ENCODE measurements at regions not wholly inside any gene's neighbourhood (a gene's known extent, or its start where the extent isn't known, plus 50 kb on each side); places are given as distances from the start of the nearest gene placed in this dataset.

DNA sequence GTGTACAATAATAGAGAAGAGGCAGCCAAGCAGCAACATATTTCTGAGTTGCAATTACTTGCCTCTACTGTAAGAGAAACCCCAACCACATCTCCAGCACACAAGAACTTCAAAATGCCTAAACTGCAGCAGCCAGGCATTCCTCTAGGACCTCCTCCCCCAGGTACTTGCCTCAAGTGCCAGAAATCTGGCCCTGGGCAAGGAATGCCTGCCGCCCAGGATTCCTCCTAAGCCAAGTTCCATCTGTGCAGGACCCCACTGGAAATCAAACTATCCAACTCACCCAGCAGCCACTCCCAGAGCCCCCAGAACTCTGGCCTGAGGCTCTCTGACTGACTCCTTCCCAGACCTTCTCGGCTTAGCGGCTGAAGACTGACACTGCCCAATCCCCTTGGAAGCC, 336.8 kb upstream of the RGMB start:
- no peaks in the 10 kb centered on the region for H3K27me3 ChIP-seq (replicated peaks; ENCODE audit: insufficient read depth)
- TF ChIP-seq, protein P1, sequence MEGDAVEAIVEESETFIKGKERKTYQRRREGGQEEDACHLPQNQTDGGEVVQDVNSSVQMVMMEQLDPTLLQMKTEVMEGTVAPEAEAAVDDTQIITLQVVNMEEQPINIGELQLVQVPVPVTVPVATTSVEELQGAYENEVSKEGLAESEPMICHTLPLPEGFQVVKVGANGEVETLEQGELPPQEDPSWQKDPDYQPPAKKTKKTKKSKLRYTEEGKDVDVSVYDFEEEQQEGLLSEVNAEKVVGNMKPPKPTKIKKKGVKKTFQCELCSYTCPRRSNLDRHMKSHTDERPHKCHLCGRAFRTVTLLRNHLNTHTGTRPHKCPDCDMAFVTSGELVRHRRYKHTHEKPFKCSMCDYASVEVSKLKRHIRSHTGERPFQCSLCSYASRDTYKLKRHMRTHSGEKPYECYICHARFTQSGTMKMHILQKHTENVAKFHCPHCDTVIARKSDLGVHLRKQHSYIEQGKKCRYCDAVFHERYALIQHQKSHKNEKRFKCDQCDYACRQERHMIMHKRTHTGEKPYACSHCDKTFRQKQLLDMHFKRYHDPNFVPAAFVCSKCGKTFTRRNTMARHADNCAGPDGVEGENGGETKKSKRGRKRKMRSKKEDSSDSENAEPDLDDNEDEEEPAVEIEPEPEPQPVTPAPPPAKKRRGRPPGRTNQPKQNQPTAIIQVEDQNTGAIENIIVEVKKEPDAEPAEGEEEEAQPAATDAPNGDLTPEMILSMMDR (IDR thresholded peaks at IDR 0.05): no peak
- DNase-seq (ENCODE audit: low spot score) (no peak), ATAC-seq (ENCODE audit: insufficient number of reproducible peaks, low FRiP score, low read depth) (no peak)
- H3K27ac ChIP-seq: no peak overlapping the region
- no peak overlapping the region for H3K4me3 ChIP-seq
- H3K36me3 ChIP-seq: no peaks in the 10 kb centered on the region
- H3K4me1 ChIP-seq (ENCODE audit: control insufficient read depth in 1 of 2, low read depth in 2 of 2): no peaks in the 10 kb centered on the region
- H3K9me3 ChIP-seq: no peaks in the 10 kb centered on the region

GRCh38 chr5:98442448-98442847, 331.0 kb upstream of the RGMB start:
- no peak for ATAC-seq (ENCODE audit: insufficient number of reproducible peaks, low FRiP score, low read depth)
- Histone ChIP-seq H3K36me3 (no peaks in the 10 kb centered on the region), H3K4me3 (no peak overlapping the region), H3K27ac (no peak overlapping the region), H3K9me3 (no peaks in the 10 kb centered on the region), H3K4me1 (ENCODE audit: control insufficient read depth in 1 of 2, low read depth in 2 of 2) (no peaks in the 10 kb centered on the region), H3K27me3 (replicated peaks; ENCODE audit: insufficient read depth) (no peaks in the 10 kb centered on the region)
- no peak for DNase-seq (ENCODE audit: low spot score)
- TF ChIP-seq, protein P1 (IDR thresholded peaks at IDR 0.05): no peak

- ATAC-seq (ENCODE audit: insufficient number of reproducible peaks, low FRiP score, low read depth) (no peak), DNase-seq (ENCODE audit: low spot score) (no peak)
- no peak overlapping the region for H3K27ac ChIP-seq
- H3K9me3 ChIP-seq: no peaks in the 10 kb centered on the region
- no peaks in the 10 kb centered on the region for H3K36me3 ChIP-seq
- TF ChIP-seq, protein P1 (IDR thresholded peaks at IDR 0.05): no peak
- H3K4me1 ChIP-seq (ENCODE audit: control insufficient read depth in 1 of 2, low read depth in 2 of 2): no peaks in the 10 kb centered on the region
- H3K4me3 ChIP-seq: no peak overlapping the region
- H3K27me3 ChIP-seq (replicated peaks; ENCODE audit: insufficient read depth): no peaks in the 10 kb centered on the region
These were observed 329.6 kb upstream of the RGMB start for GRCh38 chr5:98443881-98444280.

- TF ChIP-seq, protein P1 (IDR thresholded peaks at IDR 0.05): no peak
- Histone ChIP-seq H3K27ac (no peak overlapping the region), H3K4me1 (ENCODE audit: control insufficient read depth in 1 of 2, low read depth in 2 of 2) (no peaks in the 10 kb centered on the region), H3K4me3 (no peak overlapping the region), H3K27me3 (replicated peaks; ENCODE audit: insufficient read depth) (no peaks in the 10 kb centered on the region), H3K36me3 (no peaks in the 10 kb centered on the region), H3K9me3 (no peaks in the 10 kb centered on the region)
- ATAC-seq (ENCODE audit: insufficient number of reproducible peaks, low FRiP score, low read depth) (no peak), DNase-seq (ENCODE audit: low spot score) (no peak)
These were observed 320.2 kb upstream of the RGMB start for GRCh38 chr5:98453296-98453695.

DNA sequence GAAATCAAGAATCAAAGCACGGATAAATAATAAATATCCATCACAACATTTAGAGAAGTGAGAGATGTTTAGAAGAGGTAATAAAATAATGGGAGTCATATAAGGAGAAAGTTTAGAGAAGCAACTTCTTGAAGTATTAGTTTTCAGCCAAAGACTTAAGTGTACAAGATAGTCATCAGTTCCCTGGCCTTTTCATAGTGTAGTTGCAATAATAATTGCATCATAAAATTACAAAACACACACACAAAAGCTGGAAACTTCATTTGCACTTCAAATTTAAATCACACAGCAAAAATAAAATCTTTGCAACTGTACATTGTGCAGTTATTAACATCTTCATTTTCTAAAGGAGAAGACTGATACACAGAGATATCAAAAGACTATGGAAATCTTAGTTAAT, 319.1 kb upstream of the RGMB start:
- no peaks in the 10 kb centered on the region for H3K36me3 ChIP-seq
- H3K9me3 ChIP-seq: no peaks in the 10 kb centered on the region
- no peaks in the 10 kb centered on the region for H3K4me1 ChIP-seq (ENCODE audit: control insufficient read depth in 1 of 2, low read depth in 2 of 2)
- TF ChIP-seq, protein P1 (IDR thresholded peaks at IDR 0.05): no peak
- no peak for DNase-seq (ENCODE audit: low spot score)
- no peaks in the 10 kb centered on the region for H3K27me3 ChIP-seq (replicated peaks; ENCODE audit: insufficient read depth)
- H3K4me3 ChIP-seq: no peak overlapping the region
- no peak for ATAC-seq (ENCODE audit: insufficient number of reproducible peaks, low FRiP score, low read depth)
- H3K27ac ChIP-seq: no peak overlapping the region

Measured in thoracic aorta (tissue), 2 donors.